ENCODE measurements at regions not wholly inside any gene's neighbourhood (a gene's known extent, or its start where the extent isn't known, plus 50 kb on each side); places are given as distances from the start of the nearest gene placed in this dataset.

GRCh38 chr9:105157171-105157583 is 87.3 kb upstream of the SLC44A1 start:
- H3K36me3 ChIP-seq (replicated peaks in 1 of 2; ENCODE audit: control insufficient read depth in 1 of 2, insufficient read depth in 2 of 2, low read length in 1 of 2): no peaks in the 10 kb centered on the region
- peaks cover 0 to 2% of the 10 kb centered on the region in 2 experiments; a peak in 1 of 4 replicates for H3K4me1 ChIP-seq (ENCODE audit: control insufficient read depth in 1 of 2, insufficient read depth in 2 of 2, low read depth in 1 of 2, low read length in 1 of 2)
- CTCF ChIA-PET: interaction anchor here (0.6 to 8.4 kb wide), 7 partner anchors 12 to 376 kb away, joined by 3 to 91 read pairs (median 3); no protein-coding TSS in a partner anchor
- H3K79me2 ChIP-seq (ENCODE audit: insufficient read depth): no peaks in the 10 kb centered on the region
- TF ChIP-seq SMC3 (IDR thresholded peaks at IDR 0.05; ENCODE audit: low read depth, low read length) (peak; percentile 74), RCOR1 (IDR thresholded peaks at IDR 0.05; ENCODE audit: low read length) (0 out of 2 replicates have a peak, but pooled peaks have one; percentile 43), USF2 (IDR thresholded peaks at IDR 0.05; ENCODE audit: borderline replicate concordance, low read depth, low read length) (no peak), MXI1 (IDR thresholded peaks at IDR 0.05; ENCODE audit: low read depth, low read length) (no peak), RAD21 (IDR thresholded peaks at IDR 0.05; ENCODE audit: low read length) (peak; percentile 80), CHD2 (IDR thresholded peaks at IDR 0.05; ENCODE audit: low read length, partially characterized antibody) (peak; percentile 57), FOSL2 (IDR thresholded peaks at IDR 0.05; ENCODE audit: borderline replicate concordance, low read depth) (no peak), CTCF (IDR thresholded peaks at IDR 0.05) (peak; percentile 66), TCF12 (IDR thresholded peaks at IDR 0.05) (peak; percentile 69)
- TF ChIP-seq, protein P1, sequence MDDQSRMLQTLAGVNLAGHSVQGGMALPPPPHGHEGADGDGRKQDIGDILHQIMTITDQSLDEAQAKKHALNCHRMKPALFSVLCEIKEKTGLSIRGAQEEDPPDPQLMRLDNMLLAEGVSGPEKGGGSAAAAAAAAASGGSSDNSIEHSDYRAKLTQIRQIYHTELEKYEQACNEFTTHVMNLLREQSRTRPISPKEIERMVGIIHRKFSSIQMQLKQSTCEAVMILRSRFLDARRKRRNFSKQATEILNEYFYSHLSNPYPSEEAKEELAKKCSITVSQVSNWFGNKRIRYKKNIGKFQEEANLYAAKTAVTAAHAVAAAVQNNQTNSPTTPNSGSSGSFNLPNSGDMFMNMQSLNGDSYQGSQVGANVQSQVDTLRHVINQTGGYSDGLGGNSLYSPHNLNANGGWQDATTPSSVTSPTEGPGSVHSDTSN (IDR thresholded peaks at IDR 0.05): peak; percentile 41
- H3K27ac ChIP-seq (ENCODE audit: low read depth in 2 of 2, low read length in 1 of 2): peak overlapping the region in 1 of 2 experiments; percentile 24; a peak in 2 of 4 replicates
- WGBS (ENCODE audit: low lambda C conversion rate): 12% methylated on average over 4 of the region's 4 CpGs
- DNase-seq: peak; percentile 76
- no peaks in the 10 kb centered on the region for H3K9me3 ChIP-seq
- H2AFZ ChIP-seq (ENCODE audit: low read depth): no peak overlapping the region; the same call in 1 of the 2 replicates
- no peak overlapping the region for H3K9ac ChIP-seq
- no peaks in the 10 kb centered on the region for H3K27me3 ChIP-seq (ENCODE audit: insufficient read depth)
- H3K4me3 ChIP-seq (ENCODE audit: low read depth in 2 of 2, low read length in 1 of 2): no peak overlapping the region
- POLR2A ChIA-PET: no interaction called here
- no peaks in the 10 kb centered on the region for H3F3A ChIP-seq (replicated peaks; ENCODE audit: insufficient read depth)
- no peaks in the 10 kb centered on the region for H4K20me1 ChIP-seq (ENCODE audit: insufficient read depth)
- H3K4me2 ChIP-seq: no peak overlapping the region
- no peaks in the 10 kb centered on the region for H3K9me2 ChIP-seq

DNA sequence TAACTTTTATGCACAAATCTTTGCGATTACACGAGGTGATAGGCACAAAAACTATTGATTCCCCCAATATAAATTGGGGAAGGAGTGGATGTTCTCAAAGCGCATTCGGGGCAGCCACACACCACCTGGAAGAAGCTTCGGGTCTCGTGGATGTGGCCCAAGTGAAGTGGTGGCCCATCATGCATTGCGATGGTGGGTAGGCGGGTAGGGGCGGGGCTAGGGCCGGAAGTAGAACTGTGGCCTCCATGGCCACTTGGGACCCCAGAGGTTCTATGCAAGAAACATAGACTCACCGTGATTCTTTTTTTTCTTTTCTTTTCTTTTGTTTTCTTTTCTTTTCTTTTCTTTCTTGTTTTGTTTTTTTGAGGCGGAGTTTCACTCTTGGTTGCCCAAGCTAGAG is 86.4 kb upstream of the SLC44A1 start:
- H4K20me1 ChIP-seq (ENCODE audit: insufficient read depth): no peaks in the 10 kb centered on the region
- POLR2A ChIA-PET: no interaction called here
- no peak overlapping the region for H3K4me3 ChIP-seq (ENCODE audit: low read depth in 2 of 2, low read length in 1 of 2)
- no peaks in the 10 kb centered on the region for H3K36me3 ChIP-seq (replicated peaks in 1 of 2; ENCODE audit: control insufficient read depth in 1 of 2, insufficient read depth in 2 of 2, low read length in 1 of 2)
- no peaks in the 10 kb centered on the region for H3F3A ChIP-seq (replicated peaks; ENCODE audit: insufficient read depth)
- no peaks in the 10 kb centered on the region for H3K79me2 ChIP-seq (ENCODE audit: insufficient read depth)
- no peak overlapping the region for H3K27ac ChIP-seq (ENCODE audit: low read depth in 2 of 2, low read length in 1 of 2)
- H2AFZ ChIP-seq (ENCODE audit: low read depth): no peak overlapping the region
- DNase-seq: no peak
- no peaks in the 10 kb centered on the region for H3K9me2 ChIP-seq
- TF ChIP-seq IRF3 (IDR thresholded peaks at IDR 0.05; ENCODE audit: low read depth, low read length): no peak
- no peak for TF ChIP-seq FOXJ3 (CRISPR knock-in tag; IDR thresholded peaks at IDR 0.05)
- no peak for TF ChIP-seq TCF12 (IDR thresholded peaks at IDR 0.05)
- no peak for TF ChIP-seq POLR2AphosphoS5 (IDR thresholded peaks at IDR 0.05; ENCODE audit: low read depth, low read length)
- no peak for TF ChIP-seq TAF1 (IDR thresholded peaks at IDR 0.05; ENCODE audit: borderline replicate concordance, low read depth, low read length)
- CTCF ChIA-PET: interaction anchor here (1.0 to 8.4 kb wide), 5 partner anchors 257 to 377 kb away, joined by 3 to 91 read pairs (median 6); no protein-coding TSS in a partner anchor
- no peaks in the 10 kb centered on the region for H3K9me3 ChIP-seq
- H3K4me2 ChIP-seq: no peak overlapping the region
- H3K27me3 ChIP-seq (ENCODE audit: insufficient read depth): no peaks in the 10 kb centered on the region
- H3K4me1 ChIP-seq (ENCODE audit: control insufficient read depth in 1 of 2, insufficient read depth in 2 of 2, low read depth in 1 of 2, low read length in 1 of 2): peaks cover 0 to 2% of the 10 kb centered on the region in 2 experiments; a peak in 1 of 4 replicates
- no peak overlapping the region for H3K9ac ChIP-seq
- WGBS (ENCODE audit: low lambda C conversion rate): 94% methylated on average over 12 of the region's 12 CpGs
